ENCODE measurements at regions not wholly inside any gene's neighbourhood (a gene's known extent, or its start where the extent isn't known, plus 50 kb on each side); places are given as distances from the start of the nearest gene placed in this dataset.

GRCh38 chr5:87020099-87020934 lies 247.4 kb upstream of the RASA1 start:
- intact Hi-C loops (cut with micrococcal nuclease), result no loop called here

DNA sequence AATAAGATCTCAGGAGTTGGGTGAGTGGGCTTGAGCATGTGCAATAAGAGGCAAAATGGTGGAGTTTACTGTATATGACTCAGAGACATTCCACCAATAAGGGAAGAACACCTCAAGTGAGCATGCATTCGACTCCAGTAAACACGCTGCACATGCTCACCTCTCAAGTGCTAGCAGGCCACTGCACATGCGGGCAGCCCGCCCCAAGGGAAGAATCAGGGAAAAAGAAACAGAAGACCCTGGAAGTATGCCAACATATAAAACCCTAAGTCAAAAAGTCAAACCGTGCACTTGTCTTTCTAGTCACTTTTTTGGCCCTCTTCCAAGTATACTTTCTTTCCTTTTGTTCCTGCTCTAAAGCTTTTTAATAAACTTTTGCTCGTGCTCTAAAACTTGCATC lies 245.3 kb upstream of the RASA1 start:
- Mint-ChIP-seq H3K36me3 (no peaks in the 10 kb centered on the region), H3K27ac (no peak overlapping the region), H3K27me3 (ENCODE audit: low read depth in 3 of 3) (no peaks in the 10 kb centered on the region), H3K4me1 (peaks cover 16% of the 10 kb centered on the region), H3K4me3 (no peak overlapping the region), H3K9me3 (peaks cover 0 to 5% (median 3%) of the 10 kb centered on the region in 7 donors)
- Histone ChIP-seq H3K9me3 (replicated peaks in 1 of 2; ENCODE audit: control insufficient read depth in 1 of 2, insufficient read depth in 1 of 2, low read length in 2 of 2) (no peaks in the 10 kb centered on the region), H4K20me1 (ENCODE audit: insufficient read depth, low read length) (no peaks in the 10 kb centered on the region), H3K4me2 (replicated peaks; ENCODE audit: extremely low read depth, low read length, poor library complexity, severe bottlenecking) (no peak overlapping the region), H3K36me3 (replicated peaks in 1 of 2; ENCODE audit: control insufficient read depth in 1 of 2, insufficient read depth in 2 of 2, low read length in 2 of 2) (no peaks in the 10 kb centered on the region), H2AFZ (ENCODE audit: insufficient read depth, low read depth, low read length, poor library complexity, severe bottlenecking) (no peak overlapping the region), H3K4me3 (replicated peaks in 1 of 3; ENCODE audit: low read depth in 2 of 3, low read length in 3 of 3) (no peak overlapping the region), H3K27me3 (ENCODE audit: control insufficient read depth in 2 of 2, insufficient read depth in 2 of 2, low read length in 2 of 2) (no peaks in the 10 kb centered on the region), H3K9ac (ENCODE audit: insufficient read depth, low read length, poor library complexity, severe bottlenecking) (no peak overlapping the region), H3K4me1 (ENCODE audit: control insufficient read depth in 1 of 2, insufficient read depth in 2 of 2, low read length in 2 of 2) (peaks cover 13 to 15% of the 10 kb centered on the region in 2 donors), H3K27ac (ENCODE audit: low read depth in 1 of 2, low read length in 2 of 2) (no peak overlapping the region), H3K79me2 (ENCODE audit: insufficient read depth, low read length) (no peaks in the 10 kb centered on the region)
- DNase-seq, result no peak
- TF ChIP-seq CTCF (IDR thresholded peaks at IDR 0.05), result no peak
- intact Hi-C loops (cut with micrococcal nuclease), result no loop called here
- 67% methylated on average over 4 of the region's 6 CpGs for WGBS (ENCODE audit: insufficient coverage)

More at GRCh38 chr5:87020099-87020934, 247.4 kb upstream of the RASA1 start:
- Histone ChIP-seq H3K27me3 (ENCODE audit: control insufficient read depth in 2 of 2, insufficient read depth in 2 of 2, low read length in 2 of 2) (no peaks in the 10 kb centered on the region), H3K36me3 (replicated peaks in 1 of 2; ENCODE audit: control insufficient read depth in 1 of 2, insufficient read depth in 2 of 2, low read length in 2 of 2) (no peaks in the 10 kb centered on the region), H3K9me3 (replicated peaks in 1 of 2; ENCODE audit: control insufficient read depth in 1 of 2, insufficient read depth in 1 of 2, low read length in 2 of 2) (no peaks in the 10 kb centered on the region), H3K27ac (ENCODE audit: low read depth in 1 of 2, low read length in 2 of 2) (peak overlapping the region; percentile 15 to 55), H3K4me2 (replicated peaks; ENCODE audit: extremely low read depth, low read length, poor library complexity, severe bottlenecking) (peak overlapping the region; percentile 47), H3K9ac (ENCODE audit: insufficient read depth, low read length, poor library complexity, severe bottlenecking) (no peak overlapping the region), H3K4me1 (ENCODE audit: control insufficient read depth in 1 of 2, insufficient read depth in 2 of 2, low read length in 2 of 2) (peaks cover 25 to 34% of the 10 kb centered on the region in 2 donors), H4K20me1 (ENCODE audit: insufficient read depth, low read length) (no peaks in the 10 kb centered on the region), H2AFZ (ENCODE audit: insufficient read depth, low read depth, low read length, poor library complexity, severe bottlenecking) (peak overlapping the region; percentile 72), H3K4me3 (replicated peaks in 1 of 3; ENCODE audit: low read depth in 2 of 3, low read length in 3 of 3) (peak overlapping the region in 1 of 3 experiments; percentile 44), H3K79me2 (ENCODE audit: insufficient read depth, low read length) (no peaks in the 10 kb centered on the region)
- Mint-ChIP-seq H3K9me3 (peaks cover 0 to 5% (median 3%) of the 10 kb centered on the region in 7 donors), H3K4me3 (peak overlapping the region in 1 of 2 donors; percentile 44), H3K27ac (peak overlapping the region in 4 of 7 donors; percentile 5 to 75 (median 34)), H3K27me3 (ENCODE audit: low read depth in 3 of 3) (no peaks in the 10 kb centered on the region), H3K4me1 (peaks cover 33% of the 10 kb centered on the region), H3K36me3 (no peaks in the 10 kb centered on the region)
- 23% methylated on average over 2 of the region's 4 CpGs for WGBS (ENCODE audit: insufficient coverage)
- no peak for TF ChIP-seq CTCF (IDR thresholded peaks at IDR 0.05)
- peak; percentile 19 to 23 (median 21) for DNase-seq

Measured in CD14-positive monocyte (primary cell).